IMR-90 (cell line): ENCODE measurements at regions not wholly inside any gene's neighbourhood (a gene's known extent, or its start where the extent isn't known, plus 50 kb on each side); places are given as distances from the start of the nearest gene placed in this dataset.

Experiments
- ATAC-seq: fragments of 200-7000 bp; cut with Tn5 transposase; 2 replicates; pipeline ENCODE4 v1.9.1; 2020; ENCODE audit warnings: low read depth, mild to moderate bottlenecking, moderate library complexity
- BruUV-seq: library from RNA; stranded (reverse); fragments of 400-500 nt; replicated peaks from 2 replicates; lab custom pipeline; 2021; lab: Mats Ljungman, UMichigan
- CTCF ChIA-PET: fragments of 300-600 bp; formaldehyde crosslinking; extraction: SDS; loops from one replicate; lab custom pipeline; 2021; ENCODE audit warnings: antibody characterized with exemption; lab: Yijun Ruan, JAX
- POLR2A ChIA-PET: fragments of 300-600 bp; sonication (Branson Sonifier 250); formaldehyde crosslinking; loops from one replicate; lab custom pipeline; 2022; ENCODE audit warnings: antibody characterized with exemption; ENCODE audit not compliant: unreplicated experiment; lab: Charles Lee
- DNase-seq: peaks from one replicate; pipeline ENCODE4 v3.0.0; 2013
- H2AFZ ChIP-seq: replicated peaks from 2 replicates; pipeline ENCODE3; 2013; ENCODE audit warnings: low read length, mild to moderate bottlenecking; ENCODE audit not compliant: poor library complexity
- H2AK5ac ChIP-seq: 2 replicates; pipeline ENCODE4 v1.6.1; 2013; ENCODE audit warnings: low read depth, low read length, inconsistent platforms
- H2AK9ac ChIP-seq: replicated peaks from 2 replicates; pipeline ENCODE3; 2013; ENCODE audit warnings: mild to moderate bottlenecking, low read depth, low read length, moderate library complexity; ENCODE audit not compliant: poor library complexity
- H2BK120ac ChIP-seq: 2 replicates; pipeline ENCODE4 v1.6.1; 2013; ENCODE audit warnings: low read depth, low read length, inconsistent platforms
- H2BK15ac ChIP-seq: 3 replicates; pipeline ENCODE4 v1.6.1; 2013; ENCODE audit warnings: low read depth, low read length, inconsistent platforms
- H2BK20ac ChIP-seq: 2 replicates; pipeline ENCODE4 v1.6.1; 2013; ENCODE audit warnings: low read depth, mild to moderate bottlenecking, inconsistent platforms, low read length, moderate library complexity
- H2BK5ac ChIP-seq: 2 replicates; pipeline ENCODE4 v1.6.1; 2013; ENCODE audit warnings: mild to moderate bottlenecking, low read depth, low read length, inconsistent platforms; ENCODE audit not compliant: poor library complexity, severe bottlenecking
- H3K14ac ChIP-seq: replicated peaks from 2 replicates; pipeline ENCODE4 v1.6.1; 2013; ENCODE audit warnings: low read depth, low read length, inconsistent platforms
- H3K18ac ChIP-seq: 2 replicates; pipeline ENCODE4 v1.6.1; 2013; ENCODE audit warnings: low read depth, low read length, control low read depth
- H3K23ac ChIP-seq: 2 replicates; pipeline ENCODE4 v1.6.1; 2013; ENCODE audit warnings: low read depth, low read length, inconsistent platforms
- H3K27ac ChIP-seq: 2 replicates; pipeline ENCODE4 v1.5.1; 2013; ENCODE audit warnings: mild to moderate bottlenecking, control low read depth, low read length; ENCODE audit not compliant: insufficient read depth
- H3K27me3 ChIP-seq: 2 replicates; pipeline ENCODE4 v1.6.1; 2013; ENCODE audit warnings: low read length; ENCODE audit not compliant: control insufficient read depth, insufficient read depth
- H3K36me3 ChIP-seq: 2 replicates; pipeline ENCODE4 v1.6.1; 2013; ENCODE audit warnings: low read length, mixed read lengths; ENCODE audit not compliant: control insufficient read depth, insufficient read depth
- H3K4ac ChIP-seq: 2 replicates; pipeline ENCODE4 v1.6.1; 2013; ENCODE audit warnings: low read depth, low read length, inconsistent platforms
- H3K4me1 ChIP-seq: 2 replicates; pipeline ENCODE4 v1.6.1; 2013; ENCODE audit warnings: low read length, mixed read lengths; ENCODE audit not compliant: control insufficient read depth, insufficient read depth
- H3K4me2 ChIP-seq: 2 replicates; pipeline ENCODE4 v1.6.1; 2013; ENCODE audit warnings: low read depth, mild to moderate bottlenecking, control low read depth, low read length, moderate library complexity
- H3K4me3 ChIP-seq: 2 replicates; pipeline ENCODE4 v1.5.1; 2013; ENCODE audit warnings: low read depth, mild to moderate bottlenecking, control low read depth, low read length, moderate library complexity; ENCODE audit not compliant: insufficient read depth
- H3K56ac ChIP-seq: 2 replicates; pipeline ENCODE4 v1.6.1; 2013; ENCODE audit warnings: low read length, inconsistent platforms; ENCODE audit not compliant: insufficient read depth; ENCODE audit errors: extremely low read depth
- H3K79me1 ChIP-seq, 2 experiments: 2 replicates each; pipeline ENCODE4 v1.6.1; 2013; ENCODE audit warnings: low read length in 2 of 2, inconsistent platforms in 1 of 2, low read depth in 1 of 2
- H3K9ac ChIP-seq: 2 replicates; pipeline ENCODE4 v1.6.1; 2013; ENCODE audit warnings: low read depth, low read length, control low read depth
- H3K9me1 ChIP-seq: 2 replicates; pipeline ENCODE4 v1.6.1; 2013; ENCODE audit warnings: low read length, inconsistent platforms; ENCODE audit not compliant: insufficient read depth
- H3K9me3 ChIP-seq: 2 replicates; pipeline ENCODE4 v1.6.1; 2013; ENCODE audit warnings: low read length; ENCODE audit not compliant: control insufficient read depth, insufficient read depth
- H4K20me1 ChIP-seq: 2 replicates; pipeline ENCODE4 v1.6.1; 2013; ENCODE audit warnings: low read length, inconsistent platforms; ENCODE audit not compliant: insufficient read depth
- H4K5ac ChIP-seq: 2 replicates; pipeline ENCODE4 v1.6.1; 2013; ENCODE audit warnings: mild to moderate bottlenecking, low read depth, low read length, control low read depth
- H4K8ac ChIP-seq, 2 experiments: 2 replicates each; pipeline ENCODE4 v1.6.1; 2013; ENCODE audit warnings: low read depth in 2 of 2, low read length in 2 of 2, control low read depth in 1 of 2, inconsistent platforms in 1 of 2
- H4K91ac ChIP-seq: 2 replicates; pipeline ENCODE4 v1.6.1; 2013; ENCODE audit warnings: low read depth, low read length, inconsistent platforms; ENCODE audit not compliant: insufficient read depth
- MAFK ChIP-seq: IDR thresholded peaks from 2 replicates; pipeline ENCODE4 v1.6.1; 2012; ENCODE audit warnings: low read depth, low read length, improper control_type of control experiment
- NFE2L2 ChIP-seq: fragments of 150-350 bp; IDR thresholded peaks from 2 replicates; pipeline ENCODE4 v1.6.1; 2016; ENCODE audit warnings: low read depth, mild to moderate bottlenecking, low read length
- RAD21 ChIP-seq: IDR thresholded peaks from 2 replicates; pipeline ENCODE4 v1.6.1; 2012; ENCODE audit warnings: low read length, improper control_type of control experiment
- RFX5 ChIP-seq: IDR thresholded peaks from 2 replicates; pipeline ENCODE4 v1.8.0; 2012; ENCODE audit warnings: low read depth, mild to moderate bottlenecking, low read length, moderate library complexity
- SMC3 ChIP-seq: fragments of 150-350 bp; IDR thresholded peaks from 2 replicates; pipeline ENCODE4 v1.6.1; 2016; ENCODE audit warnings: low read depth, mild to moderate bottlenecking, antibody characterized with exemption, low read length, moderate library complexity
- WGBS, 2 experiments: methylation state at CpG; one replicate each; pipeline versions ENCODE4 v1.1.5 to v1.1.7; 2013; ENCODE audit warnings: missing lambda C conversion rate in 2 of 2; ENCODE audit not compliant: insufficient read length in 1 of 2; ENCODE audit errors: extremely low coverage in 2 of 2; 5-methylcytosine and 5-hydroxymethylcytosine counted together
- dilution Hi-C: fragments of 300-500 bp; cut with HindIII; formaldehyde crosslinking; loops from one replicate; pipeline ENCODE4 v1.14.3; 2018; ENCODE audit warnings: low sequenced_read_pairs; ENCODE audit not compliant: unreplicated experiment
- in situ Hi-C: fragments of 300-500 bp; cut with MboI; formaldehyde crosslinking; loops from 3 replicates; pipeline ENCODE4 v1.14.3; 2019; ENCODE audit warnings: low sequenced_read_pairs, inconsistent platforms, mixed read lengths
- intact Hi-C: fragments of 100-400 bp; cut with micrococcal nuclease; formaldehyde crosslinking; loops from 2 replicates; pipeline ENCODE4 v1.10.0; 2022
- TF ChIP-seq, protein P1 (sequence below): conservative IDR thresholded peaks from 2 replicates; pipeline ENCODE4 v1.5.1; 2012; ENCODE audit warnings: mild to moderate bottlenecking, low read depth, low read length, improper control_type of control experiment

DNA sequence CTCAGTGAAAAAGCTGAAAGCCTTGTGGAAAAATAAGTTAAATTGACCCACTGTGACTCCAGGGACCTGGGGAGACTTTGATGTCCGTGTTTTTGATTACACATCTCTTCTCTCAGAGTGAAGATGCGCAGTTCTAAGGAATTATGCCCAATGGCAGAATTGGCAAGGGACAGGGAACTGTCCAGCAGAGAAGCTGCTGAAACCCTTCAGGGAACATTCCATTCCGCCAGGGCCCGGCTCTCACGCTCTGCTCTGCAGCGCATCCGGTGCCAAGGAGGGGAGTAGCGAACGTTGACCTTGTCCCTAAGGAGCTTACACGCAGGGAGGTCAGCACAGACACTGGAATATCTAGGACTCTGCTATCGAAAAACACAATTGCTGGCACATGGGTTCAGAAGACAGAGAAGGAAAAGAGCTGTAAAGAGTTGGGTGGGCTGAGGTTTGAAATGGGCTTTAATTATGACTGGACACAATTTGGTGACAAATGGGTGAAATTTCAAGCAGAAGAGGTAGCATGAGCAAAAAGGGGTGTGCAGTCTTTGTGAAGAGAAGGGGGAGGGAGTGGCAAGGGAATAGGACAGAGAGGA lies 64.5 kb upstream of the B3GAT1 start:
- Histone ChIP-seq H3K27me3 (no peaks in the 10 kb centered on the region), H3K27ac (no peak overlapping the region), H2BK20ac (no peak overlapping the region), H3K9me3 (peaks cover 62% of the 10 kb centered on the region), H2AK9ac (no peak overlapping the region), H3K79me1 (no peaks in the 10 kb centered on the region), H3K9ac (no peak overlapping the region), H3K9me1 (no peaks in the 10 kb centered on the region), H3K4me2 (no peak overlapping the region), H3K18ac (no peak overlapping the region), H4K91ac (no peak overlapping the region), H3K4ac (no peak overlapping the region), H3K23ac (no peak overlapping the region), H4K5ac (no peak overlapping the region), H3K4me3 (no peak overlapping the region), H2AK5ac (no peak overlapping the region), H3K4me1 (no peaks in the 10 kb centered on the region), H2BK15ac (no peak overlapping the region), H3K36me3 (no peaks in the 10 kb centered on the region), H3K56ac (no peak overlapping the region), H2AFZ (no peak overlapping the region), H2BK120ac (no peak overlapping the region), H2BK5ac (no peak overlapping the region), H4K8ac (no peak overlapping the region), H3K14ac (no peak overlapping the region), H4K20me1 (no peaks in the 10 kb centered on the region)
- BruUV-seq: no TSS peak
- no peak for ATAC-seq
- intact Hi-C loops (no loop called here), in situ Hi-C loops (no loop called here), dilution Hi-C loops (no loop called here)
- ChIA-PET CTCF (no interaction called here), POLR2A (no interaction called here)
- TF ChIP-seq, protein P1, sequence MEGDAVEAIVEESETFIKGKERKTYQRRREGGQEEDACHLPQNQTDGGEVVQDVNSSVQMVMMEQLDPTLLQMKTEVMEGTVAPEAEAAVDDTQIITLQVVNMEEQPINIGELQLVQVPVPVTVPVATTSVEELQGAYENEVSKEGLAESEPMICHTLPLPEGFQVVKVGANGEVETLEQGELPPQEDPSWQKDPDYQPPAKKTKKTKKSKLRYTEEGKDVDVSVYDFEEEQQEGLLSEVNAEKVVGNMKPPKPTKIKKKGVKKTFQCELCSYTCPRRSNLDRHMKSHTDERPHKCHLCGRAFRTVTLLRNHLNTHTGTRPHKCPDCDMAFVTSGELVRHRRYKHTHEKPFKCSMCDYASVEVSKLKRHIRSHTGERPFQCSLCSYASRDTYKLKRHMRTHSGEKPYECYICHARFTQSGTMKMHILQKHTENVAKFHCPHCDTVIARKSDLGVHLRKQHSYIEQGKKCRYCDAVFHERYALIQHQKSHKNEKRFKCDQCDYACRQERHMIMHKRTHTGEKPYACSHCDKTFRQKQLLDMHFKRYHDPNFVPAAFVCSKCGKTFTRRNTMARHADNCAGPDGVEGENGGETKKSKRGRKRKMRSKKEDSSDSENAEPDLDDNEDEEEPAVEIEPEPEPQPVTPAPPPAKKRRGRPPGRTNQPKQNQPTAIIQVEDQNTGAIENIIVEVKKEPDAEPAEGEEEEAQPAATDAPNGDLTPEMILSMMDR: no peak
- TF ChIP-seq RFX5 (no peak), NFE2L2 (no peak), MAFK (no peak), SMC3 (no peak), RAD21 (no peak)
- DNase-seq: no peak
- WGBS, 2 experiments: 0% methylated on average over 5 of the region's 11 CpGs; no CpG with 5 or more reads in 1 of the 2 experiments
